Thyroid gland (tissue), 4 donors: ENCODE measurements at regions not wholly inside any gene's neighbourhood (a gene's known extent, or its start where the extent isn't known, plus 50 kb on each side); places are given as distances from the start of the nearest gene placed in this dataset.

ENCODE experiments used
- CTCF ChIP-seq, 6 experiments: fragments of 200-600 bp in 3 of 6; fragments of 450-650 bp in 3 of 6; sonication (generic) in 3 of 6; IDR thresholded peaks; one replicate each; pipeline ENCODE4 v1.5.1; 2016 to 2019; ENCODE audit warnings: antibody characterized with exemption in 6 of 6, mild to moderate bottlenecking in 2 of 6, inconsistent platforms in 1 of 6, moderate library complexity in 1 of 6
- POLR2A ChIP-seq, 2 donors: fragments of 450-650 bp; IDR thresholded peaks; one replicate each; pipeline ENCODE4 v1.6.1; 2017; ENCODE audit warnings: antibody characterized with exemption in 2 of 2, mild to moderate bottlenecking in 2 of 2, moderate library complexity in 1 of 2

DNA sequence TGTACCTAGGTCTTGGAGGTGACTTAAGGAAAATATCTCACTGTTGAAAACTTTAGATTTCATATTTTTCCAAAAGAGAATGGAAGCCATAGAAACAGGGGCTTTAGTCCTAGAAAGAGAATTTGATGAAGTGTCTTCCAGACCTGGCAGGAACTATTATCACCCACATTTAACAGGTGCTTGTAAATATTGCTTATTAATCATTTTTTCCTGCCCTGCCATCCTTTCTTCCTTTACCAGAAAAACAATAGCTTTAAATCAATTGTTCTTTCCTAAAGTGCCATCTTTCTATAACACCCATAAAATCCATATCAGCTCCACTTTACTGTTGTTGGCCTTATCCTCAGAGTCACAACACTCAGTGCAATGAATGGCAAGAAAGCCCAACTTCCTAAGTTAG lies 350.9 kb downstream of the YTHDC2 start:
- TF ChIP-seq CTCF (IDR thresholded peaks at IDR 0.05) (no peak), POLR2A (IDR thresholded peaks at IDR 0.05) (no peak)
